T-helper 9 cell (primary cell): ENCODE measurements at regions not wholly inside any gene's neighbourhood (a gene's known extent, or its start where the extent isn't known, plus 50 kb on each side); places are given as distances from the start of the nearest gene placed in this dataset.

Source experiments
- DNase-seq: peaks from one replicate; pipeline ENCODE4 v3.0.0-alpha.2; 2020

- DNase-seq: no peak
Observed at GRCh38 chr20:63127700-63128364, 88.1 kb downstream of the YTHDF1 start.

DNA sequence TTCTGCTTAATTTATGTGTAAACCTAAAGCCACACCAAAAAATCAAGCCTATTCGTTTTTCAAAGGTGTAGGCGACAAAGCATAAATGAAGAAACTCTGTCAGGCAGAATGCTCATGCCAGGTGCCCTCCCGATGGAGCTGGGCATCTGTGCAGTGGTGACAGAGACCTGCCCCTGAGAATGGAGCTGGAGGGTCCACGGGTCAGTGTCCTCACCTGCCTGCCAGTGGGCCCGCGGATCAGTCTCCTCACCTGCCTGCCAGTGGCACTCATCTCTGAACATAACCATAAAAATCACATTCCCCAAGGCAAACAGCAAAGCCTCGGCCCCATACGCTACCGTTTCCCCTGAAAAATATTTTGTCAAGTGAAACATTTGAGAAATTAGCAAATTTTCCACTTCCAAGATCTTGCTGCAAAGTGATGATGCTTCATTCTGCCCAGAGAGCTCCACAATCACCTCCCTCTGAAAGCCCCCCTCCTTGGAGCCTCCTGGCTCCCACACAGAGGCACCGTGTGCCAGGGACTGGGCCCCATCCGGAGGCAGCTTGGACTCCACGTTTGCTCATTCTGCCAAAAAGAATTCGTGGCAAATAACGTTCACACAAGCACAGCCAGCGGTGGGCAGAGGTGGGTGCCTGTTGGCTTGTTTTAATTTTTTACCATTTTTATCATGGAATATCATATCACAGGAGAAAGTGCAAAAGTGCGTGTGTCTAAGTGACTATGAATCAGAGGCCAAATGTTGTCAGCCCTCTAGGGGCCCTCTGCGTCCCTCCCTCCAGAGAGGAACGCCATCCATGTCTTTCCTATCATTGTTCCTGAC lies 88.8 kb downstream of the YTHDF1 start:
- no peak for DNase-seq

GRCh38 chr20:63125838-63126601 lies 89.9 kb downstream of the YTHDF1 start:
- no peak for DNase-seq

GRCh38 chr20:63125581-63125837 lies 90.4 kb downstream of the YTHDF1 start:
- no peak for DNase-seq

DNA sequence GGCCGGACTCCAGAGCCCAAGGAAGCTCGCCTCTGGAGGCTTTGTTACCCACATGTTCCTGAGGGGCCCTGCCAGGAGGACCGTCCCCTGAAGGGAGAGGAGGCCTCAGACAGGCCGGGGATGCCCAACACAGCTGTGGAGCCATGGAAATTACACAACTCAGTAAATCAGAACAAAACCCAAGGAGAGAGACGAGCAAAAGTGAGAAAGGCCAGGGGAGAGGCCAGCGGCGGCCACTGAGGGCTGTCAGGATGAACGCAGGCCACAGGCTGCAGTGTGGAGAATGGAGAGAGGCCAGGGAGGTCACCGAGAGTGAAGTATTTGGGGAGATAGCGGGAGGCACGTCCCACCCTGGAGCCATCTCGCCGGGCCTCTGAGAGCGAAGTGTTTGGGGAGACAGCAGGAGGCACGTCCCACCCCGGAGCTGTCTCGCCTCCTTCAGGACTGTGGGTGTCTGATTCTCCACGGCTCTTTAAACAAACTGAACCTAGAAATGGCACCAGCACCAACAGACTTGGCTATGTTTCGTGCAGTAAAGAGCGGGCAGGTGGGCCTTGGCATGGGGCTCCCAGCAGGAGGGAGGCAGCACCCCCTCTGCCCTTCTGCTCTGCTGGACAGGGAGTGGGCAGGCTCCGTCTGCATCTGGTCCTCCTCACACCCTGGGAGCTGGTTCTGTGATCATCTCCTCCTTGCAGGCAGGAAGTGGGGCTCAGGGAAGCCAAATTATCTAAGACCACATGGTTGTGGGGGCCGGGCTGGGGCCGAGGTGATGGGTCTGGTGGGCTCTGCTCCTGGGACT lies 91.0 kb downstream of the YTHDF1 start:
- DNase-seq: no peak

DNA sequence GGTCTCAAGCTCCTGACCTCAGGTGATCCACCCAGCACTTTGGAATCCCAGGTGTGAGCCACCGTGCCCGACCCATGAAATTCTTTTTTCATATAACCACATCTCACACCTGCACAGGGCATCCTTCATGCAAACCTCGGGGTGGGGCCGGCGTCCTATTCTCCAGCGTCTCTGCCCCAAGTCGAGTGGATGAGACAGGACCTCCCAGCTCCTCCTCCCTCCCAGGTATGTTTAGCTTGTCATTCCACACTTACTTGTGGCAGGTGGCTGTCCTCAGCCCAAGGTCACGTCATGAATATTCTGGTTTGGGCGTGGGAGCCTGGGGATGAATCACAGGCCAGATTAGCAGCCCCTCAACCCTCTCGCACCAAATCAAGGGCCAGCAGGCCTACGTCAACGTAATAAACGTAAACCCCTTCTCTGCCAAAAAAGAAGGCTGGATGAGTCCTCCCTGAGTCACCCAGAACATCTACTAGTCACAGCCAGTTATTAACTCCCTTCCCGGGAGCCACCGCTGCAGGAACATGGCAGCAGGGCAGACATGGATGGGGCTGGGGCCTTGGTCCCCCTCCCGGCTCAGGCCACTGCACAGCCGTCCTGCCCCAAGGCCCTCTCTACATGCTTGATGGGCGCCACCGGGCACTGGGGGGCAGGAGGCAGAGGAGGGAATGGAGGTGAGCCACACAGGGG lies 91.7 kb downstream of the YTHDF1 start:
- no peak for DNase-seq

DNA sequence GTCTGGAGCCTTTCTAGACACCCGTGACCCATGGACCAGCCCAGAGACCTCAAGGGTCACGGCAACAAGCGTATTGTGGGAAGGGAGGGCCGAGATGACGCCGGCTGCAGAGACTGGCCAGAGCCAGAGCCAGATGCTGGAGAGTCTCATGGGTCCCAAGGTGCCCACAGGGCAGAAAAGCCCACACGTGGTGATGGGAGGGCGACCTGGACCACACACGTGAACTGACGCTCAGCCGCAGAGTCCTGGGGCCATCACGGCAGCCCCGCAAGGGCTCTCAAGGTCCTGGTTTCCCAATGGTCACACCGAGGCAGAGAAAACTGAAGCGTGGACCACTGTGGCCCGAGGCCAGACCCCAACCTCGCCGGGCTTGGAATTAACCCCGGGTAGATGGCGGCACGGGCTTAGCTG lies 92.6 kb downstream of the YTHDF1 start:
- no peak for DNase-seq

DNA sequence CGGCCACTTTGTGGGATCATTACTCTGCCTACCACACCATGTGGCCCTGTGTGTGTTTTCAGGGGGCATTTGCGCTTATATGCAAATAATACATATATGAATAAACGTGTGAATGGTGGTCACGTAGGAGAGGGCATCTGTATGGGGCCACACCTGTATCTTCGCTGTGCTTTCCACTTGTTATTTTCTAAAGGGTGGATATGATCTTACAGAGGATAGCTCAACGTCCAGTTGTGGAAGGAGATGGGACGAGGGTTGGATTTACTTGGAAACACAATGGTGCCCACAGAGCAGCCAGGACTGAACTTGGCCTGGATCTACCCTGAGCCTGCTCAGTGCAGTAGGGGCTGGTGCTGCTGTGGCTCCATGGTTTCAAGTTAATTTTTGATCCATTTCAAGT lies 93.3 kb downstream of the YTHDF1 start:
- no peak for DNase-seq

- DNase-seq: no peak
Observed at GRCh38 chr20:63121749-63122405, 94.1 kb downstream of the YTHDF1 start.

- no peak for DNase-seq
Observed at GRCh38 chr20:63121246-63121645, 94.7 kb downstream of the YTHDF1 start.

DNA sequence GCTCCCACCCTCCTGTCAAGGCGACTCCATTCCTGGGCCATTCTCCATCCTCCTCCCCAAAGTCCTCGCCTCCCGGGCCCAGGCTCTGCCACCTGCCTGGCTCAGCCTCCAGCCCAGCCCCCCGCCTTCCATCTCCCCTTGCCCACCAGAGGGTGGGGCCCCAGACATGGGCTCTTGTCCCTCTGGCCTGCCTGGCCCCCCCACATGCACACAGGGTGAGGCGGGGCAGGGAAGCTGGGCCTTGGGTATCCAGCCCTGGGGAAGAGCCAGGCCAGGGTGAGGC lies 95.2 kb downstream of the YTHDF1 start:
- DNase-seq: no peak

DNA sequence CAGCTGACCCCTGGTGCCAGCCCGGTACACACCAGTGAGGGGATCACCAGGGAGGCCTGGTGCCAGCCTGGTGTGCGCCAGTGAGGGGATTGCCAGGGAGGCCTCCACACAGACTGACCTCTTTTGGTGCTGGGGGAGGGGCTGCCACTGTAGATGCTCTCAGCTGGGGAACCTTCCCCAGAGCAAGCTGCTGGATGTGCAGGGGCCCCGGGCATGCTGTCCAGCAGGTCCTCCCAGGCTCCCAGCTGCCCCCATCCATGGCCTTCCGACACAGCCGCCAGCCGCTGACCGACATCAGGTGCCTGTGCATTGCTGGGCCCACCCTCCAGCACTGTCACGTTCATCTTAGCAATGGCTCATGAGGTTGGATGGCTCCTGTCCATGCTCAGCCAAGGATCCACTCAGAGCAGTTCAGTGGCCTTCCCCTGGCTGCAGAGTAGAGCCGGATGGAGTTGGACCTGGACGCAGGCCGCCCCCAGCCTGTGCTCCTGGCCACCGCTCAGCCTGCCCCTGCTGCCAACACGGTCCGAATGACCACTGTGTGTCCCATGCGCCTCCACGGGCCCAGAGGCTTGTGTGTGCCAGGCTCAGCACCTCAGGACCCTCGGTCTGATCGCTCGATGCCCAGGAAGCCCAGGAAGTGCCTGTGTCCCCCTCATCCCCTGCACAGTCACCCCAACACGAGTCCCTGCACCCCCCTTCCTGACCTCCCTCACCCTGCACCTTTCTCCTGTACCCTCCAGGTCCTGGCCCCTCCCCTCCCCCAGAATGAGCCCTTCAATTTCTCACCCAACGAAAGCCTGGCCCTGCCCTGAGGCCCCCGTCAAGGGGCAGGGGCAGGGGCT lies 95.7 kb downstream of the YTHDF1 start:
- no peak for DNase-seq

- DNase-seq: no peak
Observed at GRCh38 chr20:63119121-63119962, 96.6 kb downstream of the YTHDF1 start.

- no peak for DNase-seq
Observed at GRCh38 chr20:63118303-63119120, 97.4 kb downstream of the YTHDF1 start.

- DNase-seq: no peak
Observed at GRCh38 chr20:63117661-63118302, 98.1 kb downstream of the YTHDF1 start.

GRCh38 chr20:63117151-63117550 lies 98.8 kb downstream of the YTHDF1 start:
- no peak for DNase-seq

DNA sequence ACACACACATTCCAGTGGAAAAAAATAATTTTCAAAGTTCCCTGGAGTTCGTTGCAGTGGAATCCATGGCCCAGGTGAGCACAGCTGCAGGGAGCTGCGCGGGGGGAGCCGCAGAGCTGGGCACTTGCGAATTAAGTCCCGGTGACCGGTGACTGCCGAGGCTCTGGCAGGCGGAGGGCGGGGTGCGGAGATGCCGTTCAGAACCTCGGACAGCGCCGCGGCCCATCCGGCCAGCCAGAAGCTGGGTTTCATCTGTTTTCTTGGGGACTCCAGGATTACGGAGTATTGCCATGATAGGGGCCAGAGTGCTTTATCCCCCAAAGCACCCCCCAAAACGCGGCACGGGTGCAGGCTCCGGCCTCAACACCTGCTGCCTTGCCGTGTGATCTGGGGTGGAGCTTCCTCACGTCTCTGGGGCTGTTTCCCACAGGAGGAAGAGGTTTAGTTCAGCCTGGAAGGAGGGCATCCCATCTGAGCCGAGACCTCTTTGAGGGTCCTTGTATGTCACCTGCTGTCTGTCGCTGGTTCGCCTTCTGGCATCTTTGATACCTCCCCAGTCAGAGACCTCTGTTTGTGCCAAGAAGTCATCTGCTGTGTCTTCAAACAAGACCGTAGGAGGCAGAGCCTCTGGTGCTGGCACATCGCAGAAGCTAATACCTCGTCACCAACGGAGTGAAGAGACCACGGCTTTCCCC lies 99.4 kb downstream of the YTHDF1 start:
- no peak for DNase-seq
